ENCODE measurements at regions not wholly inside any gene's neighbourhood (a gene's known extent, or its start where the extent isn't known, plus 50 kb on each side); places are given as distances from the start of the nearest gene placed in this dataset.

DNA sequence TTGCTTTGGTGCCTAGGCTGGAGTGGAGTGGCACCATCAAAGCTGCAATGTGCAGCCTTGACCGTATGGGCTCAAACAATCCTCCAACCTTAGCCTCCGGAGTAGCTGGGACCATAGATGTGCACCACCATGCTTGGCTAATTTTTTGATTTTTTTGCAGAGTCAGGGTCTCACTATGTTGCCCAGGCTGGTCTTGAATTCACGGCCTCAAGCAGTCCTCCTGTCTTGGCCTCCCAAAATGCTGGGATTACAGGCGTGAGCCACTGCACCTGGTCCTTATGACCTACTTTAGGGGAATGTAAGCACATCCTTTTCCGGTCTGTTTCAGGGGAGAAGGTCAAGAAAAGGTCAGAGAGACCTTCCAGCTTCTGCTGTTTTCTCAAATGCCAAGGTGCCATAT lies 53.4 kb upstream of the SPRED2 start:
- H3K27ac Mint-ChIP-seq: no peak overlapping the region
- Histone ChIP-seq H3K4me2 (replicated peaks; ENCODE audit: extremely low read depth, low read length, poor library complexity, severe bottlenecking) (no peak overlapping the region), H3K9me3 (replicated peaks in 1 of 2; ENCODE audit: control insufficient read depth in 1 of 2, insufficient read depth in 1 of 2, low read length in 2 of 2) (peaks cover 15 to 16% of the 10 kb centered on the region in 2 donors), H3K9ac (ENCODE audit: insufficient read depth, low read length, poor library complexity, severe bottlenecking) (no peak overlapping the region), H4K20me1 (ENCODE audit: insufficient read depth, low read length) (no peaks in the 10 kb centered on the region), H3K4me3 (replicated peaks in 1 of 3; ENCODE audit: low read depth in 2 of 3, low read length in 3 of 3) (no peak overlapping the region), H3K4me1 (ENCODE audit: control insufficient read depth in 1 of 2, insufficient read depth in 2 of 2, low read length in 2 of 2) (no peaks in the 10 kb centered on the region), H3K79me2 (ENCODE audit: insufficient read depth, low read length) (no peaks in the 10 kb centered on the region), H3K27ac (ENCODE audit: low read depth in 1 of 2, low read length in 2 of 2) (no peak overlapping the region), H3K27me3 (ENCODE audit: control insufficient read depth in 2 of 2, insufficient read depth in 2 of 2, low read length in 2 of 2) (no peaks in the 10 kb centered on the region), H3K36me3 (replicated peaks in 1 of 2; ENCODE audit: control insufficient read depth in 1 of 2, insufficient read depth in 2 of 2, low read length in 2 of 2) (no peaks in the 10 kb centered on the region), H2AFZ (ENCODE audit: insufficient read depth, low read depth, low read length, poor library complexity, severe bottlenecking) (no peak overlapping the region)
- TF ChIP-seq, protein P1, sequence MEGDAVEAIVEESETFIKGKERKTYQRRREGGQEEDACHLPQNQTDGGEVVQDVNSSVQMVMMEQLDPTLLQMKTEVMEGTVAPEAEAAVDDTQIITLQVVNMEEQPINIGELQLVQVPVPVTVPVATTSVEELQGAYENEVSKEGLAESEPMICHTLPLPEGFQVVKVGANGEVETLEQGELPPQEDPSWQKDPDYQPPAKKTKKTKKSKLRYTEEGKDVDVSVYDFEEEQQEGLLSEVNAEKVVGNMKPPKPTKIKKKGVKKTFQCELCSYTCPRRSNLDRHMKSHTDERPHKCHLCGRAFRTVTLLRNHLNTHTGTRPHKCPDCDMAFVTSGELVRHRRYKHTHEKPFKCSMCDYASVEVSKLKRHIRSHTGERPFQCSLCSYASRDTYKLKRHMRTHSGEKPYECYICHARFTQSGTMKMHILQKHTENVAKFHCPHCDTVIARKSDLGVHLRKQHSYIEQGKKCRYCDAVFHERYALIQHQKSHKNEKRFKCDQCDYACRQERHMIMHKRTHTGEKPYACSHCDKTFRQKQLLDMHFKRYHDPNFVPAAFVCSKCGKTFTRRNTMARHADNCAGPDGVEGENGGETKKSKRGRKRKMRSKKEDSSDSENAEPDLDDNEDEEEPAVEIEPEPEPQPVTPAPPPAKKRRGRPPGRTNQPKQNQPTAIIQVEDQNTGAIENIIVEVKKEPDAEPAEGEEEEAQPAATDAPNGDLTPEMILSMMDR (IDR thresholded peaks at IDR 0.05): no peak
- H3K9me3 Mint-ChIP-seq: peaks cover 10 to 32% (median 23%) of the 10 kb centered on the region in 7 donors
- H3K27me3 Mint-ChIP-seq (ENCODE audit: low read depth in 3 of 3): peaks cover 0 to 4% (median 4%) of the 10 kb centered on the region in 3 donors
- no peak overlapping the region for H3K4me3 Mint-ChIP-seq
- peaks cover 5% of the 10 kb centered on the region for H3K4me1 Mint-ChIP-seq
- no peak for DNase-seq
- H3K36me3 Mint-ChIP-seq: no peaks in the 10 kb centered on the region
- WGBS (ENCODE audit: insufficient coverage): 100% methylated on average over 4 of the region's 5 CpGs
- intact Hi-C loops (cut with micrococcal nuclease): no loop called here

DNA sequence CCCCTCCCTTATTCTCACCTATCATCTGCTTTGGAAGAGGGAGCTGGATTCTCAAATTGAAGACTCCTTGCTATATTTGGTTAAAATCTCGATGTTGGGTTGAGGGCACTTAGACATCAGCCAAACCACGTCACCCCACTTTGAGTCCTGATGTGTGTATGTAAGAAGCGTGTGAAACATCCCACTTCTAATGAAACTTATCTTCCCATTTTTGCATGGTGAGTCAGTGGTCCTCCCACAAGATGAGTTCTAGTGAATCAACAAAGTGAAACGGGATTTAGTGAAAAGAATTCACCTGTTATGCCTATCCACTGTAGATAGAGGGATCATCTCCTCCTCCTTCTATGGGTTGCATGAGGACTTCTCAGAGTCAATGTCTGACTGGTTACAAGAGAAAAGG lies 51.4 kb upstream of the SPRED2 start:
- TF ChIP-seq, protein P1 (IDR thresholded peaks at IDR 0.05): no peak
- no peak overlapping the region for H3K27ac Mint-ChIP-seq
- H3K36me3 Mint-ChIP-seq: no peaks in the 10 kb centered on the region

More for the DNA sequence above, 51.4 kb upstream of the SPRED2 start:
- intact Hi-C loops (cut with micrococcal nuclease): no loop called here
- Histone ChIP-seq H3K9ac (ENCODE audit: insufficient read depth, low read length, poor library complexity, severe bottlenecking) (no peak overlapping the region), H3K4me1 (ENCODE audit: control insufficient read depth in 1 of 2, insufficient read depth in 2 of 2, low read length in 2 of 2) (no peaks in the 10 kb centered on the region), H2AFZ (ENCODE audit: insufficient read depth, low read depth, low read length, poor library complexity, severe bottlenecking) (no peak overlapping the region), H3K27me3 (ENCODE audit: control insufficient read depth in 2 of 2, insufficient read depth in 2 of 2, low read length in 2 of 2) (no peaks in the 10 kb centered on the region), H3K9me3 (replicated peaks in 1 of 2; ENCODE audit: control insufficient read depth in 1 of 2, insufficient read depth in 1 of 2, low read length in 2 of 2) (peaks cover 10 to 11% of the 10 kb centered on the region in 2 donors), H3K36me3 (replicated peaks in 1 of 2; ENCODE audit: control insufficient read depth in 1 of 2, insufficient read depth in 2 of 2, low read length in 2 of 2) (no peaks in the 10 kb centered on the region), H4K20me1 (ENCODE audit: insufficient read depth, low read length) (no peaks in the 10 kb centered on the region), H3K79me2 (ENCODE audit: insufficient read depth, low read length) (no peaks in the 10 kb centered on the region), H3K4me3 (replicated peaks in 1 of 3; ENCODE audit: low read depth in 2 of 3, low read length in 3 of 3) (no peak overlapping the region), H3K4me2 (replicated peaks; ENCODE audit: extremely low read depth, low read length, poor library complexity, severe bottlenecking) (no peak overlapping the region), H3K27ac (ENCODE audit: low read depth in 1 of 2, low read length in 2 of 2) (no peak overlapping the region)
- DNase-seq: no peak
- no peak overlapping the region for H3K4me3 Mint-ChIP-seq
- WGBS (ENCODE audit: insufficient coverage): no CpG with 5 or more reads among the region's 4 CpGs
- H3K9me3 Mint-ChIP-seq: peaks cover 6 to 22% (median 16%) of the 10 kb centered on the region in 7 donors
- peaks cover 0 to 6% (median 4%) of the 10 kb centered on the region in 3 donors for H3K27me3 Mint-ChIP-seq (ENCODE audit: low read depth in 3 of 3)
- peaks cover 5% of the 10 kb centered on the region for H3K4me1 Mint-ChIP-seq

Data from CD14-positive monocyte (primary cell).